B cell (primary cell): ENCODE measurements at regions not wholly inside any gene's neighbourhood (a gene's known extent, or its start where the extent isn't known, plus 50 kb on each side); places are given as distances from the start of the nearest gene placed in this dataset.

Experiments used
- ATAC-seq: fragments of 200-7000 bp; cut with Tn5 transposase; one replicate; pipeline ENCODE4 v1.10.0; 2021; ENCODE audit warnings: low read depth, mild to moderate bottlenecking, moderate number of reproducible peaks, moderate library complexity
- CTCF ChIA-PET: fragments of 350-600 bp; sonication (Branson Sonifier 250); formaldehyde crosslinking; loops from one replicate; lab custom pipeline; 2021; ENCODE audit warnings: antibody characterized with exemption, inconsistent platforms; lab: Charles Lee
- POLR2A ChIA-PET: fragments of 350-600 bp; sonication (Branson Sonifier 250); formaldehyde crosslinking; loops from one replicate; lab custom pipeline; 2021; ENCODE audit warnings: antibody characterized with exemption; lab: Charles Lee
- DNase-seq: peaks from one replicate; pipeline ENCODE4 v3.0.0; 2013
- H2AFZ ChIP-seq: 2 replicates; pipeline ENCODE4 v1.6.1; 2012; ENCODE audit warnings: mild to moderate bottlenecking, low read depth, low read length; ENCODE audit not compliant: insufficient read depth, poor library complexity, severe bottlenecking
- H3K27ac ChIP-seq, 2 donors: 1 replicate in 1 of 2; 2 replicates in 1 of 2; pipeline ENCODE4 v1.5.1; 2012 to 2013; ENCODE audit warnings: low read length in 2 of 2, mild to moderate bottlenecking in 2 of 2, moderate library complexity in 1 of 2
- H3K27me3 ChIP-seq, 4 experiments: fragments of 200-600 bp in 1 of 4; sonication (generic) in 1 of 4; replicated peaks in 1 of 4; 1 replicate in 2 of 4; 2 replicates in 2 of 4; pipeline versions ENCODE4 v1.6.1 to v1.7.0; 2013 to 2016; ENCODE audit warnings: low read length in 3 of 4, mild to moderate bottlenecking in 2 of 4, mixed read lengths in 1 of 4, moderate library complexity in 1 of 4; ENCODE audit not compliant: insufficient read depth in 4 of 4, control insufficient read depth in 3 of 4; ENCODE audit errors: control extremely low read depth in 1 of 4
- H3K36me3 ChIP-seq, 2 experiments: replicated peaks in 1 of 2; 1 replicate in 1 of 2; 2 replicates in 1 of 2; pipeline versions ENCODE4 v1.6.1 to v1.7.1; 2013; ENCODE audit warnings: low read length in 1 of 2; ENCODE audit not compliant: insufficient read depth in 2 of 2, control insufficient read depth in 1 of 2; ENCODE audit errors: control extremely low read depth in 1 of 2, extremely low read depth in 1 of 2
- H3K4me1 ChIP-seq, 2 donors: fragments of 200-600 bp in 1 of 2; sonication (generic) in 1 of 2; 1 replicate in 1 of 2; 2 replicates in 1 of 2; pipeline versions ENCODE4 v1.5.1 to v1.6.1; 2013 to 2017; ENCODE audit warnings: low read length in 2 of 2; ENCODE audit not compliant: control insufficient read depth in 2 of 2, insufficient read depth in 2 of 2
- H3K4me2 ChIP-seq: replicated peaks from 2 replicates; pipeline ENCODE3; 2012; ENCODE audit warnings: mild to moderate bottlenecking, low read depth, low read length; ENCODE audit not compliant: poor library complexity, severe bottlenecking
- H3K4me3 ChIP-seq, 5 experiments: fragments of 200-600 bp in 1 of 5; sonication (generic) in 1 of 5; 1 replicate in 3 of 5; 2 replicates in 2 of 5; pipeline versions ENCODE4 v1.5.1 to v1.7.0; 2011 to 2016; ENCODE audit warnings: low read length in 4 of 5, mild to moderate bottlenecking in 4 of 5, low read depth in 2 of 5, control low read depth in 1 of 5, moderate library complexity in 1 of 5; ENCODE audit not compliant: insufficient read depth in 1 of 5; ENCODE audit errors: control extremely low read depth in 1 of 5, extremely low read depth in 1 of 5
- H3K79me2 ChIP-seq: fragments of 200-600 bp; sonication (generic); one replicate; pipeline ENCODE4 v1.6.0; 2016; ENCODE audit warnings: low read length; ENCODE audit not compliant: control insufficient read depth, insufficient read depth
- H3K9ac ChIP-seq: fragments of 200-600 bp; sonication (generic); 2 replicates; pipeline ENCODE4 v1.6.1; 2017; ENCODE audit warnings: mild to moderate bottlenecking, low read length, moderate library complexity
- H3K9me3 ChIP-seq, 3 donors: one replicate each; pipeline versions ENCODE4 v1.6.1 to v1.7.1; 2013; ENCODE audit warnings: low read length in 2 of 3; ENCODE audit not compliant: control insufficient read depth in 2 of 3, insufficient read depth in 1 of 3; ENCODE audit errors: control extremely low read depth in 1 of 3
- H4K20me1 ChIP-seq: 2 replicates; pipeline ENCODE4 v1.6.0; 2012; ENCODE audit warnings: mild to moderate bottlenecking, low read length; ENCODE audit not compliant: insufficient read depth, control insufficient read depth, poor library complexity, severe bottlenecking
- H3K27ac Mint-ChIP-seq: one replicate; pipeline ENCODE4 v1.8.0; 2021; ENCODE audit warnings: mixed read lengths
- H3K27me3 Mint-ChIP-seq: one replicate; pipeline ENCODE4 v1.8.0; 2021; ENCODE audit warnings: mixed read lengths
- H3K4me1 Mint-ChIP-seq: one replicate; pipeline ENCODE4 v1.8.0; 2021; ENCODE audit warnings: mixed read lengths
- H3K4me3 Mint-ChIP-seq: one replicate; pipeline ENCODE4 v1.8.0; 2021; ENCODE audit warnings: mixed read lengths
- H3K9me3 Mint-ChIP-seq: one replicate; pipeline ENCODE4 v1.8.0; 2022; ENCODE audit warnings: mixed read lengths; ENCODE audit not compliant: insufficient read depth
- CTCF ChIP-seq: fragments of 200-600 bp; IDR thresholded peaks from one replicate; pipeline ENCODE4 v1.8.0; 2022; ENCODE audit warnings: antibody characterized with exemption, mild to moderate bottlenecking
- EZH2 ChIP-seq: IDR thresholded peaks from 2 replicates; pipeline ENCODE4 v1.6.1; 2012; ENCODE audit warnings: borderline replicate concordance, low read depth, mild to moderate bottlenecking, moderate library complexity, low read length; ENCODE audit not compliant: insufficient read depth, poor library complexity, severe bottlenecking
- WGBS: methylation state at CpG from one replicate; pipeline ENCODE4 v1.1.5; 2013; ENCODE audit warnings: missing lambda C conversion rate; ENCODE audit not compliant: insufficient coverage; 5-methylcytosine and 5-hydroxymethylcytosine counted together
- intact Hi-C: fragments of 100-400 bp; cut with micrococcal nuclease; formaldehyde crosslinking; loops from one replicate; pipeline ENCODE4 v1.10.0; 2022

GRCh38 chr6:92121228-92121627 is 1298.1 kb downstream of the EPHA7 start:
- Histone ChIP-seq H3K27ac (no peak overlapping the region), H3K4me3 (no peak overlapping the region), H3K4me2 (no peak overlapping the region), H3K9ac (no peak overlapping the region), H3K9me3 (no peaks in the 10 kb centered on the region), H3K4me1 (no peaks in the 10 kb centered on the region), H2AFZ (no peak overlapping the region), H4K20me1 (no peaks in the 10 kb centered on the region), H3K36me3 (no peaks in the 10 kb centered on the region), H3K79me2 (no peaks in the 10 kb centered on the region), H3K27me3 (no peaks in the 10 kb centered on the region)
- Mint-ChIP-seq H3K9me3 (peaks cover 2% of the 10 kb centered on the region), H3K4me3 (no peak overlapping the region), H3K4me1 (no peaks in the 10 kb centered on the region), H3K27me3 (no peaks in the 10 kb centered on the region), H3K27ac (no peak overlapping the region)
- no peak for TF ChIP-seq CTCF
- no peak for TF ChIP-seq EZH2
- no CpG with 5 or more reads among the region's 2 CpGs for WGBS
- intact Hi-C loops: no loop called here
- ATAC-seq (no peak), DNase-seq (no peak)
- ChIA-PET POLR2A (no interaction called here), CTCF (no interaction called here)

- no peak for ATAC-seq
- CTCF ChIA-PET: no interaction called here
- WGBS: no CpG with 5 or more reads among the region's 1 CpG
- H4K20me1 ChIP-seq: no peaks in the 10 kb centered on the region
- DNase-seq: no peak
- Mint-ChIP-seq H3K9me3 (no peaks in the 10 kb centered on the region), H3K27ac (no peak overlapping the region), H3K4me1 (no peaks in the 10 kb centered on the region), H3K27me3 (no peaks in the 10 kb centered on the region), H3K4me3 (no peak overlapping the region)
- no peaks in the 10 kb centered on the region for H3K9me3 ChIP-seq
- no peaks in the 10 kb centered on the region for H3K36me3 ChIP-seq
- no peaks in the 10 kb centered on the region for H3K27me3 ChIP-seq
- no peak for TF ChIP-seq EZH2
- TF ChIP-seq CTCF: no peak
- H3K79me2 ChIP-seq: no peaks in the 10 kb centered on the region
- no peak overlapping the region for H2AFZ ChIP-seq
- no peak overlapping the region for H3K27ac ChIP-seq
- intact Hi-C loops: no loop called here
- H3K4me2 ChIP-seq: no peak overlapping the region
- H3K9ac ChIP-seq: no peak overlapping the region
- no peak overlapping the region for H3K4me3 ChIP-seq
- H3K4me1 ChIP-seq: no peaks in the 10 kb centered on the region
- POLR2A ChIA-PET: no interaction called here
Observed at GRCh38 chr6:92117800-92118199, 1301.6 kb downstream of the EPHA7 start.
